ENCODE measurements at regions not wholly inside any gene's neighbourhood (a gene's known extent, or its start where the extent isn't known, plus 50 kb on each side); places are given as distances from the start of the nearest gene placed in this dataset.
A peak's percentile ranks its signal among the peaks of the same experiment; 100 is the strongest.

GRCh38 chr12:107353312-107353711, 260.0 kb upstream of the CRY1 start:
- Histone ChIP-seq H2BK15ac (ENCODE audit: low read depth, poor library complexity, severe bottlenecking) (no peak overlapping the region), H3K18ac (ENCODE audit: low read depth in 1 of 2, low read length in 2 of 2) (no peak overlapping the region), H3K9ac (ENCODE audit: low read length) (no peak overlapping the region), H3K4me1 (ENCODE audit: control insufficient read depth, insufficient read depth, low read depth, low read length) (peaks cover 15% of the 10 kb centered on the region), H3K4me3 (ENCODE audit: insufficient read depth in 1 of 2, low read depth in 1 of 2, low read length in 2 of 2) (no peak overlapping the region), H3K4ac (ENCODE audit: low read depth in 1 of 2, low read length in 2 of 2) (no peak overlapping the region), H3K79me1 (replicated peaks; ENCODE audit: low read length, poor library complexity, severe bottlenecking) (peaks cover 5% of the 10 kb centered on the region), H2AK5ac (ENCODE audit: low read length, severe bottlenecking) (no peak overlapping the region), H2BK120ac (ENCODE audit: low read depth, low read length) (no peak overlapping the region), H3K4me2 (ENCODE audit: low read length, poor library complexity, severe bottlenecking) (no peak overlapping the region), H2AFZ (ENCODE audit: low read depth, low read length) (no peak overlapping the region), H2BK12ac (ENCODE audit: low read length in 2 of 2) (no peak overlapping the region), H4K8ac (ENCODE audit: low read length) (no peak overlapping the region), H3K27me3 (ENCODE audit: control insufficient read depth in 1 of 2, insufficient read depth in 1 of 2, low read length in 2 of 2) (peaks cover 0 to 25% of the 10 kb centered on the region in 2 experiments), H3K27ac (ENCODE audit: low read length, poor library complexity, severe bottlenecking) (no peak overlapping the region), H3K23ac (ENCODE audit: low read length in 2 of 2) (no peak overlapping the region), H2BK5ac (ENCODE audit: low read depth, low read length, poor library complexity, severe bottlenecking) (no peak overlapping the region), H3K14ac (ENCODE audit: low read length in 2 of 2) (no peak overlapping the region), H4K91ac (ENCODE audit: low read length) (no peak overlapping the region), H3K36me3 (ENCODE audit: control insufficient read depth in 1 of 2, insufficient read depth in 2 of 2, low read depth in 1 of 2, low read length in 2 of 2) (no peaks in the 10 kb centered on the region), H3K9me3 (ENCODE audit: control insufficient read depth, low read length) (no peaks in the 10 kb centered on the region)
- 79% methylated on average over 2 of the region's 2 CpGs for WGBS
- no peak for DNase-seq

- no peak for DNase-seq
- no peak overlapping the region for H4K8ac ChIP-seq (ENCODE audit: low read length)
- no peak overlapping the region for H2BK5ac ChIP-seq (ENCODE audit: low read depth, low read length, poor library complexity, severe bottlenecking)
- H3K9me3 ChIP-seq (ENCODE audit: control insufficient read depth, low read length), result no peaks in the 10 kb centered on the region
- H3K4me3 ChIP-seq (ENCODE audit: insufficient read depth in 1 of 2, low read depth in 1 of 2, low read length in 2 of 2), result no peak overlapping the region
- H3K23ac ChIP-seq (ENCODE audit: low read length in 2 of 2), result no peak overlapping the region
- H3K4me1 ChIP-seq (ENCODE audit: control insufficient read depth, insufficient read depth, low read depth, low read length), result peaks cover 19% of the 10 kb centered on the region
- no peak overlapping the region for H3K14ac ChIP-seq (ENCODE audit: low read length in 2 of 2)
- H2BK15ac ChIP-seq (ENCODE audit: low read depth, poor library complexity, severe bottlenecking), result no peak overlapping the region
- WGBS, result 71% methylated on average over 9 of the region's 10 CpGs
- no peak overlapping the region for H3K18ac ChIP-seq (ENCODE audit: low read depth in 1 of 2, low read length in 2 of 2)
- H3K9ac ChIP-seq (ENCODE audit: low read length), result no peak overlapping the region
- H3K36me3 ChIP-seq (ENCODE audit: control insufficient read depth in 1 of 2, insufficient read depth in 2 of 2, low read depth in 1 of 2, low read length in 2 of 2), result no peaks in the 10 kb centered on the region
- H3K27me3 ChIP-seq (ENCODE audit: control insufficient read depth in 1 of 2, insufficient read depth in 1 of 2, low read length in 2 of 2), result peaks cover 0 to 25% of the 10 kb centered on the region in 2 experiments
- H2BK120ac ChIP-seq (ENCODE audit: low read depth, low read length), result no peak overlapping the region
- H4K91ac ChIP-seq (ENCODE audit: low read length), result no peak overlapping the region
- H3K27ac ChIP-seq (ENCODE audit: low read length, poor library complexity, severe bottlenecking), result no peak overlapping the region
- H2BK12ac ChIP-seq (ENCODE audit: low read length in 2 of 2), result no peak overlapping the region
- peak overlapping the region; percentile 43 for H2AK5ac ChIP-seq (ENCODE audit: low read length, severe bottlenecking)
- peaks cover 5% of the 10 kb centered on the region for H3K79me1 ChIP-seq (replicated peaks; ENCODE audit: low read length, poor library complexity, severe bottlenecking)
- H3K4ac ChIP-seq (ENCODE audit: low read depth in 1 of 2, low read length in 2 of 2), result no peak overlapping the region
- H3K4me2 ChIP-seq (ENCODE audit: low read length, poor library complexity, severe bottlenecking), result no peak overlapping the region
- no peak overlapping the region for H2AFZ ChIP-seq (ENCODE audit: low read depth, low read length)
Observed at GRCh38 chr12:107355004-107355565, 261.7 kb upstream of the CRY1 start.

GRCh38 chr12:107355612-107356011, 262.3 kb upstream of the CRY1 start:
- Histone ChIP-seq H4K91ac (ENCODE audit: low read length) (no peak overlapping the region), H3K79me1 (replicated peaks; ENCODE audit: low read length, poor library complexity, severe bottlenecking) (peaks cover 5% of the 10 kb centered on the region), H2AK5ac (ENCODE audit: low read length, severe bottlenecking) (no peak overlapping the region), H3K4me2 (ENCODE audit: low read length, poor library complexity, severe bottlenecking) (no peak overlapping the region), H3K18ac (ENCODE audit: low read depth in 1 of 2, low read length in 2 of 2) (no peak overlapping the region), H2BK120ac (ENCODE audit: low read depth, low read length) (no peak overlapping the region), H3K4me1 (ENCODE audit: control insufficient read depth, insufficient read depth, low read depth, low read length) (peaks cover 23% of the 10 kb centered on the region), H3K4me3 (ENCODE audit: insufficient read depth in 1 of 2, low read depth in 1 of 2, low read length in 2 of 2) (no peak overlapping the region), H3K27ac (ENCODE audit: low read length, poor library complexity, severe bottlenecking) (no peak overlapping the region), H2AFZ (ENCODE audit: low read depth, low read length) (no peak overlapping the region), H3K23ac (ENCODE audit: low read length in 2 of 2) (no peak overlapping the region), H2BK12ac (ENCODE audit: low read length in 2 of 2) (no peak overlapping the region), H3K14ac (ENCODE audit: low read length in 2 of 2) (no peak overlapping the region), H4K8ac (ENCODE audit: low read length) (no peak overlapping the region), H3K4ac (ENCODE audit: low read depth in 1 of 2, low read length in 2 of 2) (no peak overlapping the region), H3K9me3 (ENCODE audit: control insufficient read depth, low read length) (no peaks in the 10 kb centered on the region), H2BK5ac (ENCODE audit: low read depth, low read length, poor library complexity, severe bottlenecking) (no peak overlapping the region), H2BK15ac (ENCODE audit: low read depth, poor library complexity, severe bottlenecking) (no peak overlapping the region), H3K27me3 (ENCODE audit: control insufficient read depth in 1 of 2, insufficient read depth in 1 of 2, low read length in 2 of 2) (peaks cover 0 to 25% of the 10 kb centered on the region in 2 experiments), H3K9ac (ENCODE audit: low read length) (no peak overlapping the region), H3K36me3 (ENCODE audit: control insufficient read depth in 1 of 2, insufficient read depth in 2 of 2, low read depth in 1 of 2, low read length in 2 of 2) (no peaks in the 10 kb centered on the region)
- no peak for DNase-seq
- 50% methylated on average over 1 of the region's 1 CpG for WGBS

GRCh38 chr12:107356266-107356936, 263.1 kb upstream of the CRY1 start:
- H2BK15ac ChIP-seq (ENCODE audit: low read depth, poor library complexity, severe bottlenecking), result no peak overlapping the region
- peak; percentile 29 for DNase-seq
- WGBS, result 82% methylated on average over 7 of the region's 7 CpGs
- H3K4me1 ChIP-seq (ENCODE audit: control insufficient read depth, insufficient read depth, low read depth, low read length), result peaks cover 25% of the 10 kb centered on the region
- H3K18ac ChIP-seq (ENCODE audit: low read depth in 1 of 2, low read length in 2 of 2), result no peak overlapping the region
- peaks cover 0 to 20% of the 10 kb centered on the region in 2 experiments for H3K27me3 ChIP-seq (ENCODE audit: control insufficient read depth in 1 of 2, insufficient read depth in 1 of 2, low read length in 2 of 2)
- H3K4me2 ChIP-seq (ENCODE audit: low read length, poor library complexity, severe bottlenecking), result no peak overlapping the region
- H4K91ac ChIP-seq (ENCODE audit: low read length), result no peak overlapping the region
- no peak overlapping the region for H4K8ac ChIP-seq (ENCODE audit: low read length)
- no peak overlapping the region for H2BK120ac ChIP-seq (ENCODE audit: low read depth, low read length)
- no peak overlapping the region for H2BK12ac ChIP-seq (ENCODE audit: low read length in 2 of 2)
- no peak overlapping the region for H2BK5ac ChIP-seq (ENCODE audit: low read depth, low read length, poor library complexity, severe bottlenecking)
- no peak overlapping the region for H3K27ac ChIP-seq (ENCODE audit: low read length, poor library complexity, severe bottlenecking)
- H3K9ac ChIP-seq (ENCODE audit: low read length), result no peak overlapping the region
- H3K4me3 ChIP-seq (ENCODE audit: insufficient read depth in 1 of 2, low read depth in 1 of 2, low read length in 2 of 2), result no peak overlapping the region
- no peaks in the 10 kb centered on the region for H3K36me3 ChIP-seq (ENCODE audit: control insufficient read depth in 1 of 2, insufficient read depth in 2 of 2, low read depth in 1 of 2, low read length in 2 of 2)
- peaks cover 5% of the 10 kb centered on the region for H3K79me1 ChIP-seq (replicated peaks; ENCODE audit: low read length, poor library complexity, severe bottlenecking)
- no peak overlapping the region for H3K4ac ChIP-seq (ENCODE audit: low read depth in 1 of 2, low read length in 2 of 2)
- no peak overlapping the region for H2AFZ ChIP-seq (ENCODE audit: low read depth, low read length)
- H2AK5ac ChIP-seq (ENCODE audit: low read length, severe bottlenecking), result peak overlapping the region; percentile 44
- no peaks in the 10 kb centered on the region for H3K9me3 ChIP-seq (ENCODE audit: control insufficient read depth, low read length)
- H3K14ac ChIP-seq (ENCODE audit: low read length in 2 of 2), result no peak overlapping the region
- no peak overlapping the region for H3K23ac ChIP-seq (ENCODE audit: low read length in 2 of 2)

Data from mesenchymal stem cell (in vitro differentiated cells and primary cell).